Endodermal cell (in vitro differentiated cells): ENCODE measurements at regions not wholly inside any gene's neighbourhood (a gene's known extent, or its start where the extent isn't known, plus 50 kb on each side); places are given as distances from the start of the nearest gene placed in this dataset.

Experiments
- DNase-seq: peaks from one replicate; pipeline ENCODE4 v3.0.0-alpha.2; 2017
- H3K27ac ChIP-seq: 2 replicates; pipeline ENCODE4 v1.5.1; 2013; ENCODE audit warnings: mild to moderate bottlenecking, low read depth, low read length, moderate library complexity
- H3K27me3 ChIP-seq: 2 replicates; pipeline ENCODE4 v1.6.1; 2013; ENCODE audit warnings: mild to moderate bottlenecking, low read length, moderate library complexity; ENCODE audit not compliant: insufficient read depth, control insufficient read depth, poor library complexity, severe bottlenecking
- H3K36me3 ChIP-seq: 2 replicates; pipeline ENCODE4 v1.7.0; 2013; ENCODE audit warnings: mild to moderate bottlenecking, low read length, moderate library complexity; ENCODE audit not compliant: control insufficient read depth, insufficient read depth
- H3K4me1 ChIP-seq: one replicate; pipeline ENCODE4 v1.7.0; 2013; ENCODE audit warnings: low read length; ENCODE audit not compliant: control insufficient read depth, insufficient read depth
- H3K4me3 ChIP-seq: 2 replicates; pipeline ENCODE4 v1.5.1; 2013; ENCODE audit warnings: mild to moderate bottlenecking, low read length, moderate library complexity
- H3K9ac ChIP-seq: 2 replicates; pipeline ENCODE4 v1.6.1; 2013; ENCODE audit warnings: mild to moderate bottlenecking, low read length, moderate library complexity; ENCODE audit not compliant: poor library complexity, severe bottlenecking; ENCODE audit errors: extremely low read depth
- H3K9me3 ChIP-seq: 2 replicates; pipeline ENCODE4 v1.6.1; 2013; ENCODE audit warnings: mild to moderate bottlenecking, low read length, moderate library complexity; ENCODE audit not compliant: control insufficient read depth
- H3K27ac Mint-ChIP-seq: 2 replicates; pipeline ENCODE4 v1.8.0; 2020; ENCODE audit warnings: mixed read lengths
- H3K27me3 Mint-ChIP-seq: 2 replicates; pipeline ENCODE4 v1.8.0; 2021; ENCODE audit warnings: mild to moderate bottlenecking, mixed read lengths; ENCODE audit not compliant: insufficient read depth
- H3K36me3 Mint-ChIP-seq: 2 replicates; pipeline ENCODE4 v1.8.0; 2020; ENCODE audit warnings: low read depth, mixed read lengths
- H3K4me1 Mint-ChIP-seq: 2 replicates; pipeline ENCODE4 v1.8.0; 2020; ENCODE audit warnings: mixed read lengths
- H3K4me3 Mint-ChIP-seq: 2 replicates; pipeline ENCODE4 v1.8.0; 2020; ENCODE audit warnings: mild to moderate bottlenecking, moderate library complexity, mixed read lengths
- H3K9me3 Mint-ChIP-seq: 2 replicates; pipeline ENCODE4 v1.8.0; 2020; ENCODE audit warnings: mild to moderate bottlenecking, mixed read lengths
- CTCF ChIP-seq: fragments of 200-600 bp; sonication (generic); conservative IDR thresholded peaks from 2 replicates; pipeline ENCODE4 v1.5.0; 2021; ENCODE audit warnings: antibody characterized with exemption, mild to moderate bottlenecking
- WGBS, 2 experiments: methylation state at CpG; one replicate each; pipeline versions ENCODE4 v1.1.5 to v1.1.7; 2013; ENCODE audit warnings: missing lambda C conversion rate in 2 of 2, mixed read lengths in 1 of 2; ENCODE audit not compliant: insufficient coverage in 1 of 2, insufficient read length in 1 of 2; 5-methylcytosine and 5-hydroxymethylcytosine counted together

- H3K27ac ChIP-seq = no peak overlapping the region
- H3K9me3 ChIP-seq = no peaks in the 10 kb centered on the region
- no peak for TF ChIP-seq CTCF
- no peaks in the 10 kb centered on the region for H3K27me3 ChIP-seq
- no peaks in the 10 kb centered on the region for H3K4me1 ChIP-seq
- no peak overlapping the region for H3K9ac ChIP-seq
- DNase-seq = no peak
- WGBS, 2 experiments = 90 to 92% methylated on average over 2 to 13 of the region's 13 CpGs
- H3K36me3 Mint-ChIP-seq = no peaks in the 10 kb centered on the region
- no peak overlapping the region for H3K4me3 Mint-ChIP-seq
- H3K36me3 ChIP-seq = no peaks in the 10 kb centered on the region
- H3K4me3 ChIP-seq = no peak overlapping the region
- no peaks in the 10 kb centered on the region for H3K4me1 Mint-ChIP-seq
- no peaks in the 10 kb centered on the region for H3K27me3 Mint-ChIP-seq
- H3K9me3 Mint-ChIP-seq = no peaks in the 10 kb centered on the region
- no peak overlapping the region for H3K27ac Mint-ChIP-seq
Measured at GRCh38 chr2:238594796-238595749, 168.3 kb downstream of the ASB1 start.

GRCh38 chr2:238595750-238596570 is 169.2 kb downstream of the ASB1 start:
- Histone ChIP-seq H3K36me3 (no peaks in the 10 kb centered on the region), H3K4me1 (no peaks in the 10 kb centered on the region), H3K27me3 (no peaks in the 10 kb centered on the region), H3K9me3 (no peaks in the 10 kb centered on the region), H3K27ac (no peak overlapping the region), H3K4me3 (no peak overlapping the region), H3K9ac (no peak overlapping the region)
- Mint-ChIP-seq H3K9me3 (no peaks in the 10 kb centered on the region), H3K27ac (no peak overlapping the region), H3K27me3 (no peaks in the 10 kb centered on the region), H3K36me3 (no peaks in the 10 kb centered on the region), H3K4me3 (no peak overlapping the region), H3K4me1 (no peaks in the 10 kb centered on the region)
- no peak for TF ChIP-seq CTCF
- no peak for DNase-seq
- WGBS, 2 experiments = 90 to 96% methylated on average over 14 to 20 of the region's 20 CpGs

- Mint-ChIP-seq H3K4me3 (no peak overlapping the region), H3K9me3 (no peaks in the 10 kb centered on the region), H3K36me3 (no peaks in the 10 kb centered on the region), H3K27me3 (peaks cover 1% of the 10 kb centered on the region), H3K4me1 (no peaks in the 10 kb centered on the region), H3K27ac (no peak overlapping the region)
- Histone ChIP-seq H3K27ac (no peak overlapping the region), H3K4me1 (no peaks in the 10 kb centered on the region), H3K9me3 (no peaks in the 10 kb centered on the region), H3K9ac (no peak overlapping the region), H3K4me3 (no peak overlapping the region), H3K27me3 (no peaks in the 10 kb centered on the region), H3K36me3 (no peaks in the 10 kb centered on the region)
- 83 to 87% methylated on average over 16 to 24 of the region's 24 CpGs for WGBS, 2 experiments
- DNase-seq = no peak
- TF ChIP-seq CTCF = no peak
Measured at GRCh38 chr2:238596571-238597551, 170.1 kb downstream of the ASB1 start.
